ENCODE measurements at regions not wholly inside any gene's neighbourhood (a gene's known extent, or its start where the extent isn't known, plus 50 kb on each side); places are given as distances from the start of the nearest gene placed in this dataset.

GRCh38 chr9:86469476-86470250, 115.5 kb upstream of the TUT7 start:
- Histone ChIP-seq H3K36me3 (replicated peaks in 1 of 2; ENCODE audit: control insufficient read depth in 1 of 2, insufficient read depth in 2 of 2, low read length in 1 of 2) (no peaks in the 10 kb centered on the region), H3K27me3 (ENCODE audit: insufficient read depth) (no peaks in the 10 kb centered on the region), H4K20me1 (ENCODE audit: insufficient read depth) (no peaks in the 10 kb centered on the region), H3K9ac (no peak overlapping the region), H3F3A (replicated peaks; ENCODE audit: insufficient read depth) (no peaks in the 10 kb centered on the region), H3K4me3 (ENCODE audit: low read depth in 2 of 2, low read length in 1 of 2) (no peak overlapping the region), H3K9me3 (no peaks in the 10 kb centered on the region), H3K27ac (ENCODE audit: low read depth in 2 of 2, low read length in 1 of 2) (no peak overlapping the region), H3K4me2 (no peak overlapping the region), H3K4me1 (ENCODE audit: control insufficient read depth in 1 of 2, insufficient read depth in 2 of 2, low read depth in 1 of 2, low read length in 1 of 2) (no peaks in the 10 kb centered on the region), H2AFZ (ENCODE audit: low read depth) (no peak overlapping the region), H3K79me2 (ENCODE audit: insufficient read depth) (no peaks in the 10 kb centered on the region), H3K9me2 (no peaks in the 10 kb centered on the region)
- WGBS (ENCODE audit: low lambda C conversion rate), result 59% methylated on average over 8 of the region's 8 CpGs
- TF ChIP-seq CHD2 (IDR thresholded peaks at IDR 0.05; ENCODE audit: low read length, partially characterized antibody), result no peak
- TF ChIP-seq SIN3A (IDR thresholded peaks at IDR 0.05; ENCODE audit: borderline replicate concordance, low read depth, low read length), result no peak
- TF ChIP-seq TEAD4 (IDR thresholded peaks at IDR 0.05; ENCODE audit: borderline replicate concordance, insufficient read depth), result no peak
- TF ChIP-seq MAX (IDR thresholded peaks at IDR 0.05; ENCODE audit: low read depth), result no peak
- TF ChIP-seq, protein P1, sequence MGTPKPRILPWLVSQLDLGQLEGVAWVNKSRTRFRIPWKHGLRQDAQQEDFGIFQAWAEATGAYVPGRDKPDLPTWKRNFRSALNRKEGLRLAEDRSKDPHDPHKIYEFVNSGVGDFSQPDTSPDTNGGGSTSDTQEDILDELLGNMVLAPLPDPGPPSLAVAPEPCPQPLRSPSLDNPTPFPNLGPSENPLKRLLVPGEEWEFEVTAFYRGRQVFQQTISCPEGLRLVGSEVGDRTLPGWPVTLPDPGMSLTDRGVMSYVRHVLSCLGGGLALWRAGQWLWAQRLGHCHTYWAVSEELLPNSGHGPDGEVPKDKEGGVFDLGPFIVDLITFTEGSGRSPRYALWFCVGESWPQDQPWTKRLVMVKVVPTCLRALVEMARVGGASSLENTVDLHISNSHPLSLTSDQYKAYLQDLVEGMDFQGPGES (IDR thresholded peaks at IDR 0.05; ENCODE audit: low read depth, low read length), result no peak
- TF ChIP-seq RFX5 (IDR thresholded peaks at IDR 0.05; ENCODE audit: low read length), result no peak
- no peak for TF ChIP-seq POLR2AphosphoS5 (IDR thresholded peaks at IDR 0.05; ENCODE audit: low read depth, low read length)
- no peak for TF ChIP-seq TAF1 (IDR thresholded peaks at IDR 0.05; ENCODE audit: borderline replicate concordance, low read depth, low read length)
- no peak for TF ChIP-seq EZH2phosphoT487 (IDR thresholded peaks at IDR 0.05; ENCODE audit: borderline replicate concordance, low read depth)
- TF ChIP-seq MEF2A (IDR thresholded peaks at IDR 0.05; ENCODE audit: borderline replicate concordance, low read depth), result no peak
- TF ChIP-seq FOSL2 (IDR thresholded peaks at IDR 0.05; ENCODE audit: borderline replicate concordance, low read depth), result no peak
- TF ChIP-seq ELF1 (IDR thresholded peaks at IDR 0.05), result no peak
- no peak for TF ChIP-seq NFIC (IDR thresholded peaks at IDR 0.05; ENCODE audit: borderline replicate concordance)
- no peak for TF ChIP-seq RAD21 (IDR thresholded peaks at IDR 0.05; ENCODE audit: low read length)
- no peak for TF ChIP-seq TCF12 (IDR thresholded peaks at IDR 0.05)
- DNase-seq, result no peak
- ChIA-PET CTCF (interaction anchor here (1.0 to 2.1 kb wide), 3 partner anchors 17 to 726 kb away, joined by 3 to 5 read pairs (median 3); no protein-coding TSS in a partner anchor), POLR2A (no interaction called here)

DNA sequence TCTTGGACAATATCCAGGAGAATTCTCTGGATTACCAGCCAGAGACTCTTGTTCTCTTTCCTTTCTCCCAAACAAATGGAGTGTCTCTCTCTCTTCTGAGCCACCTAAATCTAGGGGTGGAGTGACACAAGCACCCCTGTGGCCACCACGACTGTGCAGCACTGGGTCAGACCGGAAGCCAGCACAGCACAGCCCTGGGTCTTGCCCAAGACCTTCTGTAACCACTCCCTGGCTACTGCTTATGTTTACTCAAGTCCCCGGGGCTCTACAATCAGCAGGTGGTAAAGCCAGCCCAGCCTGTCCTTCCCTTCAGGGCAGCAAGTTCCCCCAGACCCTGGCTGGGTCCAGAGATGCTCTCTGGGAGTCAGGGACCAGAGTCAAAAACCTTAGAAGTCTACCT, 110.0 kb upstream of the TUT7 start:
- H2AFZ ChIP-seq (ENCODE audit: low read depth), result no peak overlapping the region
- CTCF ChIA-PET, result no interaction called here
- no peaks in the 10 kb centered on the region for H3K36me3 ChIP-seq (replicated peaks in 1 of 2; ENCODE audit: control insufficient read depth in 1 of 2, insufficient read depth in 2 of 2, low read length in 1 of 2)
- H3K27me3 ChIP-seq (ENCODE audit: insufficient read depth), result no peaks in the 10 kb centered on the region
- no peak overlapping the region for H3K27ac ChIP-seq (ENCODE audit: low read depth in 2 of 2, low read length in 1 of 2)
- WGBS (ENCODE audit: low lambda C conversion rate), result no CpG with 5 or more reads among the region's 3 CpGs
- no peaks in the 10 kb centered on the region for H3K79me2 ChIP-seq (ENCODE audit: insufficient read depth)
- H3K4me2 ChIP-seq, result no peak overlapping the region
- H3F3A ChIP-seq (replicated peaks; ENCODE audit: insufficient read depth), result no peaks in the 10 kb centered on the region
- no peak for DNase-seq
- peaks cover 2 to 10% of the 10 kb centered on the region in 2 experiments; a peak in 3 of 4 replicates for H3K4me1 ChIP-seq (ENCODE audit: control insufficient read depth in 1 of 2, insufficient read depth in 2 of 2, low read depth in 1 of 2, low read length in 1 of 2)
- H4K20me1 ChIP-seq (ENCODE audit: insufficient read depth), result no peaks in the 10 kb centered on the region
- no peaks in the 10 kb centered on the region for H3K9me2 ChIP-seq
- H3K9me3 ChIP-seq, result no peaks in the 10 kb centered on the region
- POLR2A ChIA-PET, result no interaction called here
- no peak overlapping the region for H3K4me3 ChIP-seq (ENCODE audit: low read depth in 2 of 2, low read length in 1 of 2)
- no peak overlapping the region for H3K9ac ChIP-seq
- no peak for TF ChIP-seq SIN3A (IDR thresholded peaks at IDR 0.05; ENCODE audit: borderline replicate concordance, low read depth, low read length)
- no peak for TF ChIP-seq MXI1 (IDR thresholded peaks at IDR 0.05; ENCODE audit: low read depth, low read length)
- TF ChIP-seq MEF2A (IDR thresholded peaks at IDR 0.05; ENCODE audit: borderline replicate concordance, low read depth), result no peak
- TF ChIP-seq JUND (IDR thresholded peaks at IDR 0.05), result no peak
- TF ChIP-seq FOXJ3 (CRISPR knock-in tag; IDR thresholded peaks at IDR 0.05), result no peak
- TF ChIP-seq, protein P1 (IDR thresholded peaks at IDR 0.05; ENCODE audit: low read depth, low read length), result no peak
- TF ChIP-seq SMC3 (IDR thresholded peaks at IDR 0.05; ENCODE audit: low read depth, low read length), result no peak
- no peak for TF ChIP-seq NRF1 (IDR thresholded peaks at IDR 0.05; ENCODE audit: low read depth, low read length)
- TF ChIP-seq POLR2AphosphoS5 (IDR thresholded peaks at IDR 0.05; ENCODE audit: low read depth, low read length), result no peak
- TF ChIP-seq, protein P2, sequence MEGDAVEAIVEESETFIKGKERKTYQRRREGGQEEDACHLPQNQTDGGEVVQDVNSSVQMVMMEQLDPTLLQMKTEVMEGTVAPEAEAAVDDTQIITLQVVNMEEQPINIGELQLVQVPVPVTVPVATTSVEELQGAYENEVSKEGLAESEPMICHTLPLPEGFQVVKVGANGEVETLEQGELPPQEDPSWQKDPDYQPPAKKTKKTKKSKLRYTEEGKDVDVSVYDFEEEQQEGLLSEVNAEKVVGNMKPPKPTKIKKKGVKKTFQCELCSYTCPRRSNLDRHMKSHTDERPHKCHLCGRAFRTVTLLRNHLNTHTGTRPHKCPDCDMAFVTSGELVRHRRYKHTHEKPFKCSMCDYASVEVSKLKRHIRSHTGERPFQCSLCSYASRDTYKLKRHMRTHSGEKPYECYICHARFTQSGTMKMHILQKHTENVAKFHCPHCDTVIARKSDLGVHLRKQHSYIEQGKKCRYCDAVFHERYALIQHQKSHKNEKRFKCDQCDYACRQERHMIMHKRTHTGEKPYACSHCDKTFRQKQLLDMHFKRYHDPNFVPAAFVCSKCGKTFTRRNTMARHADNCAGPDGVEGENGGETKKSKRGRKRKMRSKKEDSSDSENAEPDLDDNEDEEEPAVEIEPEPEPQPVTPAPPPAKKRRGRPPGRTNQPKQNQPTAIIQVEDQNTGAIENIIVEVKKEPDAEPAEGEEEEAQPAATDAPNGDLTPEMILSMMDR (IDR thresholded peaks at IDR 0.05), result no peak
- TF ChIP-seq YY1 (IDR thresholded peaks at IDR 0.05; ENCODE audit: low read depth), result no peak
- TF ChIP-seq GATA2 (CRISPR knock-in tag; IDR thresholded peaks at IDR 0.05), result no peak
- no peak for TF ChIP-seq RAD21 (IDR thresholded peaks at IDR 0.05; ENCODE audit: low read length)
- TF ChIP-seq, protein P3, sequence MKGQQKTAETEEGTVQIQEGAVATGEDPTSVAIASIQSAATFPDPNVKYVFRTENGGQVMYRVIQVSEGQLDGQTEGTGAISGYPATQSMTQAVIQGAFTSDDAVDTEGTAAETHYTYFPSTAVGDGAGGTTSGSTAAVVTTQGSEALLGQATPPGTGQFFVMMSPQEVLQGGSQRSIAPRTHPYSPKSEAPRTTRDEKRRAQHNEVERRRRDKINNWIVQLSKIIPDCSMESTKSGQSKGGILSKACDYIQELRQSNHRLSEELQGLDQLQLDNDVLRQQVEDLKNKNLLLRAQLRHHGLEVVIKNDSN (IDR thresholded peaks at IDR 0.05; ENCODE audit: borderline replicate concordance, low read depth), result no peak

Data from SK-N-SH (cell line).